ENCODE measurements at regions not wholly inside any gene's neighbourhood (a gene's known extent, or its start where the extent isn't known, plus 50 kb on each side); places are given as distances from the start of the nearest gene placed in this dataset.

- Mint-ChIP-seq H3K9me3 (peaks cover 6% of the 10 kb centered on the region), H3K4me1 (no peaks in the 10 kb centered on the region), H3K4me3 (no peak overlapping the region), H3K27ac (ENCODE audit: unreplicated experiment) (peak overlapping the region; percentile 12), H3K27me3 (ENCODE audit: low read depth) (no peaks in the 10 kb centered on the region), H3K36me3 (ENCODE audit: low read depth) (no peaks in the 10 kb centered on the region)
- no peak for TF ChIP-seq CTCF (conservative IDR thresholded peaks at IDR 0.05)
- DNase-seq (ENCODE audit: low read depth, low spot score), result no peak
Observed at GRCh38 chr14:96638041-96638855, 136.1 kb downstream of the PAPOLA start.

- no peak for TF ChIP-seq CTCF (conservative IDR thresholded peaks at IDR 0.05)
- no peak for DNase-seq (ENCODE audit: low read depth, low spot score)
- H3K27me3 Mint-ChIP-seq (ENCODE audit: low read depth), result no peaks in the 10 kb centered on the region
- H3K36me3 Mint-ChIP-seq (ENCODE audit: low read depth), result no peaks in the 10 kb centered on the region
- no peak overlapping the region for H3K4me3 Mint-ChIP-seq
- H3K9me3 Mint-ChIP-seq, result peaks cover 6% of the 10 kb centered on the region
- H3K4me1 Mint-ChIP-seq, result no peaks in the 10 kb centered on the region
- H3K27ac Mint-ChIP-seq (ENCODE audit: unreplicated experiment), result no peak overlapping the region
Observed at GRCh38 chr14:96639550-96639949, 137.4 kb downstream of the PAPOLA start.

- peaks cover 2% of the 10 kb centered on the region for H3K27me3 Mint-ChIP-seq (ENCODE audit: low read depth)
- H3K9me3 Mint-ChIP-seq, result peaks cover 8% of the 10 kb centered on the region
- no peak overlapping the region for H3K27ac Mint-ChIP-seq (ENCODE audit: unreplicated experiment)
- H3K4me3 Mint-ChIP-seq, result no peak overlapping the region
- peaks cover 7% of the 10 kb centered on the region for H3K36me3 Mint-ChIP-seq (ENCODE audit: low read depth)
- peaks cover 6% of the 10 kb centered on the region for H3K4me1 Mint-ChIP-seq
- TF ChIP-seq CTCF (conservative IDR thresholded peaks at IDR 0.05), result no peak
- DNase-seq (ENCODE audit: low read depth, low spot score), result no peak
Observed at GRCh38 chr14:96648506-96649326, 146.5 kb downstream of the PAPOLA start.

- TF ChIP-seq CTCF (conservative IDR thresholded peaks at IDR 0.05), result no peak
- peaks cover 6% of the 10 kb centered on the region for H3K4me1 Mint-ChIP-seq
- peaks cover 8% of the 10 kb centered on the region for H3K9me3 Mint-ChIP-seq
- H3K4me3 Mint-ChIP-seq, result no peak overlapping the region
- DNase-seq (ENCODE audit: low read depth, low spot score), result no peak
- peaks cover 2% of the 10 kb centered on the region for H3K27me3 Mint-ChIP-seq (ENCODE audit: low read depth)
- peaks cover 7% of the 10 kb centered on the region for H3K36me3 Mint-ChIP-seq (ENCODE audit: low read depth)
- H3K27ac Mint-ChIP-seq (ENCODE audit: unreplicated experiment), result no peak overlapping the region
Observed at GRCh38 chr14:96649327-96649601, 147.1 kb downstream of the PAPOLA start.

GRCh38 chr14:96653597-96653996 is 143.6 kb upstream of the VRK1 start:
- H3K27me3 Mint-ChIP-seq (ENCODE audit: low read depth), result peaks cover 6% of the 10 kb centered on the region
- no peaks in the 10 kb centered on the region for H3K36me3 Mint-ChIP-seq (ENCODE audit: low read depth)
- no peak overlapping the region for H3K4me3 Mint-ChIP-seq
- no peaks in the 10 kb centered on the region for H3K9me3 Mint-ChIP-seq
- no peak for DNase-seq (ENCODE audit: low read depth, low spot score)
- no peak overlapping the region for H3K27ac Mint-ChIP-seq (ENCODE audit: unreplicated experiment)
- no peaks in the 10 kb centered on the region for H3K4me1 Mint-ChIP-seq
- no peak for TF ChIP-seq CTCF (conservative IDR thresholded peaks at IDR 0.05)

Measured in neural crest cell (in vitro differentiated cells).